ENCODE measurements at regions not wholly inside any gene's neighbourhood (a gene's known extent, or its start where the extent isn't known, plus 50 kb on each side); places are given as distances from the start of the nearest gene placed in this dataset.
"Not testable (repeated sequence)": the region's sequence is repeated elsewhere in the genome, so short reads cannot be mapped to it uniquely, and the experiment has no call there.

DNA sequence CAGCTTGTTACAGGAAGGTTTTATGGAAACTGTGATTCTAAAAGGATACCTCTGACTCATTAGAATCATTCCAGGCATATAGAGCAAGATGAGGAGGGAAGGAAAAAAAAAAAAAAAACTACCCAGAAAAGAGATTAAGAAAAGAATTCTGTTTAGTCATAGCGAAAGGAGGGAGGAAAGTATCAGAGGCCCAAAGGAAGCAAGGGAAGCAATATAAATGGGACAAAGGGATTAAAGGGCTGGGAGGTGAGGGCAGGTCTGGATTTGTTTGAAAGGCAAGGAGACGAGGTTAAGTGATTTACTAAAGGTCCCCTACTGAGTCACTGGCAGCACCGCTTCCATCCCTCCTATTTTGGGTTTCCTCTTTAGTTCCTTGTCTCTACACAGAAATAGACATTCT is 88.6 kb upstream of the IL1RAPL1 start:
- H3K4me2 ChIP-seq = no peak overlapping the region
- no peak overlapping the region for H3K4me3 ChIP-seq
- no peak for DNase-seq (ENCODE audit: low read depth in 1 of 2, low spot score in 1 of 2)
- TF ChIP-seq KDM5A (IDR thresholded peaks at IDR 0.05) (no peak), RCOR1 (IDR thresholded peaks at IDR 0.05; ENCODE audit: low read depth, low read length) (no peak), HEYL (CRISPR knock-in tag; IDR thresholded peaks at IDR 0.05) (no peak), NPAS2 (CRISPR knock-in tag; IDR thresholded peaks at IDR 0.05; ENCODE audit: borderline replicate concordance) (no peak), FOXS1 (CRISPR knock-in tag; IDR thresholded peaks at IDR 0.05) (no peak), TP53 (CRISPR knock-in tag; IDR thresholded peaks at IDR 0.05) (no peak), HOXB13 (CRISPR knock-in tag; IDR thresholded peaks at IDR 0.05; ENCODE audit: low read depth) (no peak), MAZ (IDR thresholded peaks at IDR 0.05; ENCODE audit: borderline replicate concordance, low read depth, low read length) (no peak), EHMT2 (IDR thresholded peaks at IDR 0.05; ENCODE audit: low read depth) (no peak), SREBF2 (IDR thresholded peaks at IDR 0.05) (no peak), BHLHE40 (IDR thresholded peaks at IDR 0.05; ENCODE audit: low read depth, low read length) (no peak), RAD21 (conservative IDR thresholded peaks at IDR 0.05 in 1 of 2, IDR thresholded peaks at IDR 0.05 in 1 of 2) (no peak)
- TF ChIP-seq, protein P1, sequence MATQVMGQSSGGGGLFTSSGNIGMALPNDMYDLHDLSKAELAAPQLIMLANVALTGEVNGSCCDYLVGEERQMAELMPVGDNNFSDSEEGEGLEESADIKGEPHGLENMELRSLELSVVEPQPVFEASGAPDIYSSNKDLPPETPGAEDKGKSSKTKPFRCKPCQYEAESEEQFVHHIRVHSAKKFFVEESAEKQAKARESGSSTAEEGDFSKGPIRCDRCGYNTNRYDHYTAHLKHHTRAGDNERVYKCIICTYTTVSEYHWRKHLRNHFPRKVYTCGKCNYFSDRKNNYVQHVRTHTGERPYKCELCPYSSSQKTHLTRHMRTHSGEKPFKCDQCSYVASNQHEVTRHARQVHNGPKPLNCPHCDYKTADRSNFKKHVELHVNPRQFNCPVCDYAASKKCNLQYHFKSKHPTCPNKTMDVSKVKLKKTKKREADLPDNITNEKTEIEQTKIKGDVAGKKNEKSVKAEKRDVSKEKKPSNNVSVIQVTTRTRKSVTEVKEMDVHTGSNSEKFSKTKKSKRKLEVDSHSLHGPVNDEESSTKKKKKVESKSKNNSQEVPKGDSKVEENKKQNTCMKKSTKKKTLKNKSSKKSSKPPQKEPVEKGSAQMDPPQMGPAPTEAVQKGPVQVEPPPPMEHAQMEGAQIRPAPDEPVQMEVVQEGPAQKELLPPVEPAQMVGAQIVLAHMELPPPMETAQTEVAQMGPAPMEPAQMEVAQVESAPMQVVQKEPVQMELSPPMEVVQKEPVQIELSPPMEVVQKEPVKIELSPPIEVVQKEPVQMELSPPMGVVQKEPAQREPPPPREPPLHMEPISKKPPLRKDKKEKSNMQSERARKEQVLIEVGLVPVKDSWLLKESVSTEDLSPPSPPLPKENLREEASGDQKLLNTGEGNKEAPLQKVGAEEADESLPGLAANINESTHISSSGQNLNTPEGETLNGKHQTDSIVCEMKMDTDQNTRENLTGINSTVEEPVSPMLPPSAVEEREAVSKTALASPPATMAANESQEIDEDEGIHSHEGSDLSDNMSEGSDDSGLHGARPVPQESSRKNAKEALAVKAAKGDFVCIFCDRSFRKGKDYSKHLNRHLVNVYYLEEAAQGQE (IDR thresholded peaks at IDR 0.05) = no peak
- ATAC-seq = no peak
- WGBS (ENCODE audit: missing lambda C conversion rate) = 17% methylated on average over 3 of the region's 3 CpGs
- peak; percentile 32 for FAIRE-seq
- no peak overlapping the region for H3K27ac ChIP-seq
- no peaks in the 10 kb centered on the region for H3K4me1 ChIP-seq
- H3K9me3 ChIP-seq = no peaks in the 10 kb centered on the region
- CTCF ChIA-PET = no interaction called here
- POLR2A ChIA-PET = no interaction called here

DNA sequence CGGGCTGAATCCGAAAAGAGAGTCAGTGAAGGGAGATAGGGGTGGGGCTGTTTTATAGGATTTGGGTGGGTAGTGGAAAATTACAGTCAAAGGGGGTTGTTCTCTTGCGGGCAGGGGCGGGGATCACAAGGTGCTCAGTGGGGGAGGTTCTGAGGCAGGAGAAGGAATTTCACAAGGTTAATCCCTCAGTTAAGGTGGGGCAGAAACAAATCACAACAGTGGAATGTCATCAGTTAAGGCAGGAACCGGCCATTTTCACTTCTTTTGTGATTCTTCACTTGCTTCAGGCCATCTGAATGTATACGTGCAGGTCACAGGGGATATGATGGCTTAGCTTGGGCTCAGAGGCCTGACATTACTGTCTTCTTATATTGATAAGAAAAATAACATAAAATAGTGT is 84.6 kb upstream of the IL1RAPL1 start:
- H3K27ac ChIP-seq; H3K4me2 ChIP-seq; H3K9me3 ChIP-seq; POLR2A ChIA-PET; H3K4me1 ChIP-seq; CTCF ChIA-PET; DNase-seq (ENCODE audit: low read depth in 1 of 2, low spot score in 1 of 2); FAIRE-seq; ATAC-seq; H3K4me3 ChIP-seq: not testable (repeated sequence)
- 52% methylated on average over 5 of the region's 6 CpGs for whole genome bisulfite sequencing (ENCODE audit: missing lambda C conversion rate)

DNA sequence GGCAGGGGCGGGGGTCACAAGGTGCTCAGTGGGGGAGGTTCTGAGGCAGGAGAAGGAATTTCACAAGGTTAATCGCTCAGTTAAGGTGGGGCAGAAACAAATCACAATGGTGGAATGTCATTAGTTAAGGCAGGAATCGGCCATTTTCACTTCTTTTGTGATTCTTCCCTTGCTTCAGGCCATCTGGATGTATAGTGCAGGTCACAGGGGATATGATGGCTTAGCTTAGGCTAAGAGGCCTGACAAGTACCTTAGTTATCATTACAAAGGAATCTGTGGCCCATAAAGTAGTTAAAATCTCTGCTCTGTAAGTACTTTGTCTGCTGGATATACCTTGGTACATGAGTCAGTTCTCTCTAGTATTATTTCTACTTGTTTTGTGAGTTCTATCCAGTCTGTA is 79.6 kb upstream of the IL1RAPL1 start:
- POLR2A ChIA-PET, H3K9me3 ChIP-seq: not testable (repeated sequence)

DNA sequence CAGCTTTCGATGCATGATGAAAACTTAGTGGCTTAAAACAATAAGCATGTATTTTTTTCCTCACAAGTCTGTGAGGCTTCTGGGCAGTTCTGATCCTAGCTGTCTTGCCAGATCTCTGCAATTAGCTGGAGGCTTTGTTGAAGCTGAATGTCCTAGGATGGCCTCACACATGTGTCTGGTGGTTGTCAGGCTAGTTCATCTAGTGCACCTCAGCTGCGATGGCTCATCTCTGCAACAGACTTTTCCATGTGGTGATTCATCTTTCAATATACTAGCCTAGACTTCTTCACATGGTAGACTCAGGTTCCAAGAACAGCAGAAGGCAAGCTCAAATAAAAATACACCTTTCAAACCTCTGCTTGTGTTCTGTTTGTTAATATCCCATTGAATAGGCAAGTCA is 66.5 kb upstream of the IL1RAPL1 start:
- no peak for TF ChIP-seq HOXB5 (CRISPR knock-in tag; IDR thresholded peaks at IDR 0.05)
- no peak for TF ChIP-seq MAZ (IDR thresholded peaks at IDR 0.05; ENCODE audit: borderline replicate concordance, low read depth, low read length)
- no peak for TF ChIP-seq ZNF302 (CRISPR knock-in tag; IDR thresholded peaks at IDR 0.05)
- no peak for TF ChIP-seq HOXB13 (CRISPR knock-in tag; IDR thresholded peaks at IDR 0.05; ENCODE audit: low read depth)
- TF ChIP-seq MAFK (IDR thresholded peaks at IDR 0.05; ENCODE audit: partially characterized antibody) = no peak
- TF ChIP-seq POLR2A (IDR thresholded peaks at IDR 0.05; ENCODE audit: low read length) = no peak
- no peak for TF ChIP-seq ZFP36 (IDR thresholded peaks at IDR 0.05; ENCODE audit: borderline replicate concordance, partially characterized antibody)
- no peak for TF ChIP-seq TFCP2L1 (CRISPR knock-in tag; IDR thresholded peaks at IDR 0.05)
- no peak for TF ChIP-seq RCOR1 (IDR thresholded peaks at IDR 0.05; ENCODE audit: low read depth, low read length)
- TF ChIP-seq, protein P2, sequence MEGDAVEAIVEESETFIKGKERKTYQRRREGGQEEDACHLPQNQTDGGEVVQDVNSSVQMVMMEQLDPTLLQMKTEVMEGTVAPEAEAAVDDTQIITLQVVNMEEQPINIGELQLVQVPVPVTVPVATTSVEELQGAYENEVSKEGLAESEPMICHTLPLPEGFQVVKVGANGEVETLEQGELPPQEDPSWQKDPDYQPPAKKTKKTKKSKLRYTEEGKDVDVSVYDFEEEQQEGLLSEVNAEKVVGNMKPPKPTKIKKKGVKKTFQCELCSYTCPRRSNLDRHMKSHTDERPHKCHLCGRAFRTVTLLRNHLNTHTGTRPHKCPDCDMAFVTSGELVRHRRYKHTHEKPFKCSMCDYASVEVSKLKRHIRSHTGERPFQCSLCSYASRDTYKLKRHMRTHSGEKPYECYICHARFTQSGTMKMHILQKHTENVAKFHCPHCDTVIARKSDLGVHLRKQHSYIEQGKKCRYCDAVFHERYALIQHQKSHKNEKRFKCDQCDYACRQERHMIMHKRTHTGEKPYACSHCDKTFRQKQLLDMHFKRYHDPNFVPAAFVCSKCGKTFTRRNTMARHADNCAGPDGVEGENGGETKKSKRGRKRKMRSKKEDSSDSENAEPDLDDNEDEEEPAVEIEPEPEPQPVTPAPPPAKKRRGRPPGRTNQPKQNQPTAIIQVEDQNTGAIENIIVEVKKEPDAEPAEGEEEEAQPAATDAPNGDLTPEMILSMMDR (IDR thresholded peaks at IDR 0.05) = no peak
- no peak for TF ChIP-seq SREBF2 (IDR thresholded peaks at IDR 0.05)
- no peak for TF ChIP-seq PHF8 (IDR thresholded peaks at IDR 0.05; ENCODE audit: borderline replicate concordance, low read depth)
- no peak for TF ChIP-seq JUNB (IDR thresholded peaks at IDR 0.05)
- no peak overlapping the region for H3K4me3 ChIP-seq
- H3K9me3 ChIP-seq = no peaks in the 10 kb centered on the region
- H3K4me1 ChIP-seq = no peaks in the 10 kb centered on the region
- no peak overlapping the region for H3K4me2 ChIP-seq
- CTCF ChIA-PET = no interaction called here
- ATAC-seq = no peak
- no peak for DNase-seq (ENCODE audit: low read depth in 1 of 2, low spot score in 1 of 2)
- POLR2A ChIA-PET = no interaction called here
- WGBS (ENCODE audit: missing lambda C conversion rate) = 24% methylated on average over 2 of the region's 2 CpGs
- H3K27ac ChIP-seq = no peak overlapping the region
- FAIRE-seq = peak; percentile 59

More for the DNA sequence above, 79.6 kb upstream of the IL1RAPL1 start:
- FAIRE-seq; H3K4me1 ChIP-seq; DNase-seq (ENCODE audit: low read depth in 1 of 2, low spot score in 1 of 2); H3K27ac ChIP-seq; CTCF ChIA-PET; H3K4me3 ChIP-seq; H3K4me2 ChIP-seq; ATAC-seq: not testable (repeated sequence)
- WGBS (ENCODE audit: missing lambda C conversion rate) = 17% methylated on average over 3 of the region's 3 CpGs

DNA sequence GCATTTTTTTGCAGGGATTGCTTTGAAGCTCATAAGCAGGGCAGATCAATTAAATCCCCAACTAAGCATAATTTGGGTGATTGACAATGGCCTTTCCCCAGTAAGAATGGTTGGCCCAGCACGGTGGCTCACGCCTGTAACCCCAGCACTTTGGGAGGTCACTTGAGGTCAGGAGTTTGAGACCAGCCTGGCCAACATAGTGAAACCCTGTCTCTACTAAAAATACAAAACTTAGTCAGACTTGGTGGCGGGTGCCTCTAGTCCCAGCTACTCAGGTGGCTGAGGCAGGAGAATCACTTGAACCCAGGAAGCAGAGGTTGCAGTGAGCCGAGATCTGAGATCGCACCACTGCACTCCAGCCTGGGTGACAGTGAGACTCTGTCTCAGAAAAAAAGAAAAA is 58.9 kb upstream of the IL1RAPL1 start:
- H3K4me1 ChIP-seq; H3K4me2 ChIP-seq; ATAC-seq; FAIRE-seq; H3K9me3 ChIP-seq; H3K27ac ChIP-seq; H3K4me3 ChIP-seq; POLR2A ChIA-PET; DNase-seq (ENCODE audit: low read depth in 1 of 2, low spot score in 1 of 2): not testable (repeated sequence)
- CTCF ChIA-PET = interaction anchor here (0.7 kb wide), 1 partner anchor 59 kb away, joined by 4 read pairs; no protein-coding TSS in a partner anchor
- 33% methylated on average over 5 of the region's 5 CpGs for WGBS (ENCODE audit: missing lambda C conversion rate)

All from A549 (cell line).